ENCODE measurements at regions not wholly inside any gene's neighbourhood (a gene's known extent, or its start where the extent isn't known, plus 50 kb on each side); places are given as distances from the start of the nearest gene placed in this dataset.

DNA sequence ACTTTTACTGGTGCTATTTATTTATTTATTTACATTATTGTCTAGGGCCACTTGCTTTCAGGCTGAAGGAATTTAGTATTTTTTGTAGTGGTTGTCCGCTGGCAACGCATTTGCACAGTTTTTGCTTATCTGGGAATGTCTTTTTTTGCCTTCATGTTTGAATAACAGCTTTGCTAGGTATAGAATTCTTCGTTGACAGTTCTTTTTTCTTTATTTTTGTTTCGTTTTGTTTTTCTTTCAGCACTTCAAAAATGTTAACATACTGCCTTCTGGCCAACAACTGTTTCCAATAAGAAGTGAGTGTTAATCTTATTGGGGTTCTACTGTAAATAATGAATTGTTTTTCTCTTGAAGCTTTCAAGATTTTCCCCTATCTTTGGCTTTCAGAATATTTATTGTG, 252.7 kb upstream of the TARS1 start:
- TF ChIP-seq SUZ12 (IDR thresholded peaks at IDR 0.05; ENCODE audit: extremely low read depth, insufficient read depth, insufficient read length) (no peak), YY1 (IDR thresholded peaks at IDR 0.05; ENCODE audit: insufficient read depth, insufficient read length) (no peak), ZNF274 (IDR thresholded peaks at IDR 0.05; ENCODE audit: low read depth, low read length) (no peak)
- no peaks in the 10 kb centered on the region for H3K4me1 ChIP-seq (ENCODE audit: insufficient read depth, insufficient read length)

DNA sequence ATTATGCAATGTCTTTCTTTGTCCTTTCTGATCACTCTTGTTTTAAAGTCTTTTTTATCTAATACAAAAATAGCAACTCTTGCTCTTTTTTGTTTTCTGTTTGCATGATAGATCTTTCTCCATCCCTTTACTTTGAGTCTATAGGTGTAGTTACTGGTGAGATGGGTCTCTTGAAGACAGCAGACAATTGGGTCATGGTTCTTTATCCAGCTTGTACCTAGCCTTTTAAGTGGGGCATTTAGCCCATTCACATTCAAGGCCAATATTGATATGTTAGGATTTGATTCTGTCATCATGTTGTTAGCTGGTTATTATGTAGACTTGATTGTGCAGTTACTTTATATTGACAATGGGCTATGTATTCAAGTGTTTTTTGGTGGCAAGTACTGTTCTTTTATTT, 245.9 kb upstream of the TARS1 start:
- no peak for DNase-seq (ENCODE audit: low read depth, low spot score)
- TF ChIP-seq SUZ12 (IDR thresholded peaks at IDR 0.05; ENCODE audit: extremely low read depth, insufficient read depth, insufficient read length) (no peak), YY1 (IDR thresholded peaks at IDR 0.05; ENCODE audit: insufficient read depth, insufficient read length) (no peak), ZNF274 (IDR thresholded peaks at IDR 0.05; ENCODE audit: low read depth, low read length) (no peak)
- Histone ChIP-seq H3K9me3 (ENCODE audit: insufficient read depth, low read length) (no peaks in the 10 kb centered on the region), H3K4me1 (ENCODE audit: insufficient read depth, insufficient read length) (no peaks in the 10 kb centered on the region), H3K27me3 (ENCODE audit: insufficient read depth, insufficient read length) (peaks cover 3% of the 10 kb centered on the region), H3K4me3 (ENCODE audit: insufficient read length, low read depth) (no peak overlapping the region), H3K9ac (ENCODE audit: insufficient read length, low read depth) (no peak overlapping the region), H3K36me3 (ENCODE audit: insufficient read depth, insufficient read length, low read length) (no peaks in the 10 kb centered on the region)

More for the DNA sequence above, 252.7 kb upstream of the TARS1 start:
- Histone ChIP-seq H3K36me3 (ENCODE audit: insufficient read depth, insufficient read length, low read length) (no peaks in the 10 kb centered on the region), H3K4me3 (ENCODE audit: insufficient read length, low read depth) (no peak overlapping the region), H3K27me3 (ENCODE audit: insufficient read depth, insufficient read length) (peaks cover 3% of the 10 kb centered on the region), H3K9ac (ENCODE audit: insufficient read length, low read depth) (no peak overlapping the region), H3K9me3 (ENCODE audit: insufficient read depth, low read length) (peaks cover 16% of the 10 kb centered on the region; the same call in 1 of the 2 replicates)
- DNase-seq (ENCODE audit: low read depth, low spot score), result no peak

DNA sequence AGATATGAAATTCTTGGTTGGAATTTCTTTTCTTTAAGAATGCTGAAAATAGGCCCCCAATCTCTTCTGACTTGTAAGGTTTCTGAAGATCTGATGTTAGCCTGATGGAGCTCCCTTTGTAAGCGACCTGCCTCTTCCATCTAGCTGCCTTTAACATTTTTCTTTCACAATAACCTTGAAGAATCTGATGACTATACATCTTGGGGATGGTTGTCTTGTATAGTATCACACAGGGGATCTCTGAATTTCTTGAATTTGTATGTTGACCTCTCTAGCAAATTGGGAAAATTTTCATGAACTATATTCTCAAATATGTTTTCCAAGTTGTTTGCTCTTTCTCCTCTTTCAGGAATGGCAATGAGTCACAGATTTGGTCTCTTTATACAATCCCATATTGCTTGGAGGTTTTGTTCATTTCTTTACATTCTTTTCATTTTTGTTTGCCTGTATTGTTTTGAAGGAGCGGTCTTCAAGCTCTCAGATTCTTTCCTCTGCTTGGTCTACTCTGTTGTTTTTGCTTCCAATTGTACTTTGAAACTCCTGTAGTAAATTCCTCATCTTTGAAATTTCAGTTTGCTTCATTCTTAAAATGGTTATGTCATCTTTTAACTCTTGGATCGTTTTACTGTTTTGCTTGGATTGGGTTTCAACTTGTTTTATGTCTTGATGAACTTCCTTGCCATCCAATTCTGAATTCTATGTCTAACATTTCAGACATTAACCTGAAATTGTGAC, 245.2 kb upstream of the TARS1 start:
- no peaks in the 10 kb centered on the region for H3K9me3 ChIP-seq (ENCODE audit: insufficient read depth, low read length)
- H3K4me1 ChIP-seq (ENCODE audit: insufficient read depth, insufficient read length), result no peaks in the 10 kb centered on the region
- H3K9ac ChIP-seq (ENCODE audit: insufficient read length, low read depth), result no peak overlapping the region
- no peak for DNase-seq (ENCODE audit: low read depth, low spot score)
- H3K36me3 ChIP-seq (ENCODE audit: insufficient read depth, insufficient read length, low read length), result no peaks in the 10 kb centered on the region
- H3K27me3 ChIP-seq (ENCODE audit: insufficient read depth, insufficient read length), result peaks cover 3% of the 10 kb centered on the region
- TF ChIP-seq YY1 (IDR thresholded peaks at IDR 0.05; ENCODE audit: insufficient read depth, insufficient read length) (no peak), SUZ12 (IDR thresholded peaks at IDR 0.05; ENCODE audit: extremely low read depth, insufficient read depth, insufficient read length) (no peak), ZNF274 (IDR thresholded peaks at IDR 0.05; ENCODE audit: low read depth, low read length) (no peak)
- H3K4me3 ChIP-seq (ENCODE audit: insufficient read length, low read depth), result no peak overlapping the region

GRCh38 chr5:33198836-33199235, 241.9 kb upstream of the TARS1 start:
- Histone ChIP-seq H3K4me3 (ENCODE audit: insufficient read length, low read depth) (no peak overlapping the region), H3K36me3 (ENCODE audit: insufficient read depth, insufficient read length, low read length) (no peaks in the 10 kb centered on the region), H3K4me1 (ENCODE audit: insufficient read depth, insufficient read length) (no peaks in the 10 kb centered on the region), H3K9me3 (ENCODE audit: insufficient read depth, low read length) (no peaks in the 10 kb centered on the region), H3K9ac (ENCODE audit: insufficient read length, low read depth) (no peak overlapping the region), H3K27me3 (ENCODE audit: insufficient read depth, insufficient read length) (no peaks in the 10 kb centered on the region)
- TF ChIP-seq YY1 (IDR thresholded peaks at IDR 0.05; ENCODE audit: insufficient read depth, insufficient read length) (no peak), ZNF274 (IDR thresholded peaks at IDR 0.05; ENCODE audit: low read depth, low read length) (no peak), SUZ12 (IDR thresholded peaks at IDR 0.05; ENCODE audit: extremely low read depth, insufficient read depth, insufficient read length) (no peak)
- DNase-seq (ENCODE audit: low read depth, low spot score), result no peak

- no peak overlapping the region for H3K4me3 ChIP-seq (ENCODE audit: insufficient read length, low read depth)
- H3K9me3 ChIP-seq (ENCODE audit: insufficient read depth, low read length), result no peaks in the 10 kb centered on the region
- no peak for TF ChIP-seq SUZ12 (IDR thresholded peaks at IDR 0.05; ENCODE audit: extremely low read depth, insufficient read depth, insufficient read length)
- no peak for TF ChIP-seq ZNF274 (IDR thresholded peaks at IDR 0.05; ENCODE audit: low read depth, low read length)
- no peak for TF ChIP-seq YY1 (IDR thresholded peaks at IDR 0.05; ENCODE audit: insufficient read depth, insufficient read length)
- H3K36me3 ChIP-seq (ENCODE audit: insufficient read depth, insufficient read length, low read length), result no peaks in the 10 kb centered on the region
- no peaks in the 10 kb centered on the region for H3K27me3 ChIP-seq (ENCODE audit: insufficient read depth, insufficient read length)
- no peaks in the 10 kb centered on the region for H3K4me1 ChIP-seq (ENCODE audit: insufficient read depth, insufficient read length)
- H3K9ac ChIP-seq (ENCODE audit: insufficient read length, low read depth), result no peak overlapping the region
- DNase-seq (ENCODE audit: low read depth, low spot score), result no peak
These were observed 236.8 kb upstream of the TARS1 start for GRCh38 chr5:33203931-33204330.

GRCh38 chr5:33205079-33205478, 235.7 kb upstream of the TARS1 start:
- H3K27me3 ChIP-seq (ENCODE audit: insufficient read depth, insufficient read length), result no peaks in the 10 kb centered on the region
- no peaks in the 10 kb centered on the region for H3K36me3 ChIP-seq (ENCODE audit: insufficient read depth, insufficient read length, low read length)
- no peaks in the 10 kb centered on the region; the same call in 1 of the 2 replicates for H3K9me3 ChIP-seq (ENCODE audit: insufficient read depth, low read length)
- no peaks in the 10 kb centered on the region for H3K4me1 ChIP-seq (ENCODE audit: insufficient read depth, insufficient read length)
- TF ChIP-seq ZNF274 (IDR thresholded peaks at IDR 0.05; ENCODE audit: low read depth, low read length) (no peak), YY1 (IDR thresholded peaks at IDR 0.05; ENCODE audit: insufficient read depth, insufficient read length) (no peak), SUZ12 (IDR thresholded peaks at IDR 0.05; ENCODE audit: extremely low read depth, insufficient read depth, insufficient read length) (no peak)
- H3K4me3 ChIP-seq (ENCODE audit: insufficient read length, low read depth), result no peak overlapping the region
- no peak overlapping the region for H3K9ac ChIP-seq (ENCODE audit: insufficient read length, low read depth)
- no peak for DNase-seq (ENCODE audit: low read depth, low spot score)

GRCh38 chr5:33205727-33206410, 234.9 kb upstream of the TARS1 start:
- H3K4me3 ChIP-seq (ENCODE audit: insufficient read length, low read depth), result no peak overlapping the region
- no peak overlapping the region for H3K9ac ChIP-seq (ENCODE audit: insufficient read length, low read depth)
- no peaks in the 10 kb centered on the region for H3K4me1 ChIP-seq (ENCODE audit: insufficient read depth, insufficient read length)
- no peaks in the 10 kb centered on the region for H3K27me3 ChIP-seq (ENCODE audit: insufficient read depth, insufficient read length)
- TF ChIP-seq YY1 (IDR thresholded peaks at IDR 0.05; ENCODE audit: insufficient read depth, insufficient read length) (no peak), ZNF274 (IDR thresholded peaks at IDR 0.05; ENCODE audit: low read depth, low read length) (no peak), SUZ12 (IDR thresholded peaks at IDR 0.05; ENCODE audit: extremely low read depth, insufficient read depth, insufficient read length) (no peak)
- H3K36me3 ChIP-seq (ENCODE audit: insufficient read depth, insufficient read length, low read length), result no peaks in the 10 kb centered on the region
- H3K9me3 ChIP-seq (ENCODE audit: insufficient read depth, low read length), result no peaks in the 10 kb centered on the region; the same call in 1 of the 2 replicates
- DNase-seq (ENCODE audit: low read depth, low spot score), result no peak
